HG02973 (cell line): ENCODE measurements at regions not wholly inside any gene's neighbourhood (a gene's known extent, or its start where the extent isn't known, plus 50 kb on each side); places are given as distances from the start of the nearest gene placed in this dataset.

ENCODE experiments used
- ATAC-seq: cut with Tn5 transposase; IDR thresholded peaks from one replicate; pipeline ENCODE4 v1.9.1; 2021; ENCODE audit warnings: moderate library complexity; ENCODE audit not compliant: unreplicated experiment

GRCh38 chr6:37556881-37557644, 57.4 kb upstream of the CCDC167 start:
- ATAC-seq, result peak; percentile 31

- ATAC-seq, result no peak
Measured at GRCh38 chr6:37555040-37555781, 55.5 kb upstream of the CCDC167 start.

GRCh38 chr6:37554480-37554819, 54.8 kb upstream of the CCDC167 start:
- ATAC-seq, result no peak

GRCh38 chr6:37552267-37552666, 52.6 kb upstream of the CCDC167 start:
- no peak for ATAC-seq

GRCh38 chr6:37551867-37552266, 52.2 kb upstream of the CCDC167 start:
- no peak for ATAC-seq

- no peak for ATAC-seq
Measured at GRCh38 chr6:37551446-37551845, 51.8 kb upstream of the CCDC167 start.

- ATAC-seq, result no peak
Measured at GRCh38 chr6:37551002-37551401, 51.3 kb upstream of the CCDC167 start.

GRCh38 chr6:37550191-37550831, 50.6 kb upstream of the CCDC167 start:
- no peak for ATAC-seq

GRCh38 chr6:37549558-37549957, 49.9 kb upstream of the CCDC167 start:
- ATAC-seq, result no peak
